Ishikawa (cell line): ENCODE measurements at regions not wholly inside any gene's neighbourhood (a gene's known extent, or its start where the extent isn't known, plus 50 kb on each side); places are given as distances from the start of the nearest gene placed in this dataset.

Experiments used
- CEBPB ChIP-seq: IDR thresholded peaks from 2 replicates; pipeline ENCODE4 v1.6.1; 2012
- CREB1 ChIP-seq: IDR thresholded peaks from 2 replicates; pipeline ENCODE4 v1.6.1; 2012; ENCODE audit warnings: low read depth
- EGR1 ChIP-seq: IDR thresholded peaks from 2 replicates; pipeline ENCODE4 v1.6.1; 2012
- EP300 ChIP-seq: IDR thresholded peaks from 2 replicates; pipeline ENCODE4 v1.6.1; 2012; ENCODE audit warnings: borderline replicate concordance
- FOXM1 ChIP-seq: IDR thresholded peaks from 2 replicates; pipeline ENCODE4 v1.6.1; 2012; ENCODE audit warnings: low read depth, borderline replicate concordance
- MAX ChIP-seq: IDR thresholded peaks from 2 replicates; pipeline ENCODE4 v1.6.1; 2012
- NFIC ChIP-seq: IDR thresholded peaks from 2 replicates; pipeline ENCODE4 v1.6.1; 2012
- RAD21 ChIP-seq: IDR thresholded peaks from 2 replicates; pipeline ENCODE4 v1.6.1; 2012; ENCODE audit warnings: low read depth
- REST ChIP-seq: IDR thresholded peaks from 2 replicates; pipeline ENCODE4 v1.6.1; 2012; ENCODE audit warnings: low read depth, mild to moderate bottlenecking
- TAF1 ChIP-seq: IDR thresholded peaks from 2 replicates; pipeline ENCODE4 v1.6.1; 2012; ENCODE audit warnings: low read depth, mild to moderate bottlenecking
- TCF12 ChIP-seq: IDR thresholded peaks from 2 replicates; pipeline ENCODE4 v1.6.1; 2012; ENCODE audit warnings: low read depth
- TEAD4 ChIP-seq: IDR thresholded peaks from 2 replicates; pipeline ENCODE4 v1.6.1; 2012
- USF1 ChIP-seq: IDR thresholded peaks from 2 replicates; pipeline ENCODE4 v1.6.1; 2012
- YY1 ChIP-seq: IDR thresholded peaks from 2 replicates; pipeline ENCODE4 v1.6.1; 2012; ENCODE audit warnings: low read depth
- ZBTB7A ChIP-seq: IDR thresholded peaks from 2 replicates; pipeline ENCODE4 v1.6.1; 2012; ENCODE audit warnings: low read depth

GRCh38 chr4:184942444-184943425 is 75.6 kb upstream of the HELT start:
- TF ChIP-seq EGR1: no peak
- peak; percentile 76 for TF ChIP-seq REST

GRCh38 chr4:184949020-184949419 is 69.3 kb upstream of the HELT start:
- TF ChIP-seq FOXM1 (no peak), TAF1 (no peak), TEAD4 (no peak), REST (no peak), CREB1 (no peak), EGR1 (no peak), MAX (no peak), CEBPB (no peak), TCF12 (no peak), RAD21 (no peak), YY1 (no peak), ZBTB7A (no peak), USF1 (no peak), EP300 (no peak)

GRCh38 chr4:184950117-184950830 is 68.0 kb upstream of the HELT start:
- TF ChIP-seq RAD21 (no peak), REST (no peak), MAX (no peak), ZBTB7A (no peak), YY1 (no peak), TEAD4 (no peak), FOXM1 (no peak), NFIC (no peak), CEBPB (no peak)

- TF ChIP-seq TAF1: no peak
- no peak for TF ChIP-seq CEBPB
These were observed 67.4 kb upstream of the HELT start for GRCh38 chr4:184950926-184951325.

GRCh38 chr4:184951668-184952160 is 66.6 kb upstream of the HELT start:
- no peak for TF ChIP-seq YY1
- TF ChIP-seq TEAD4: no peak
- TF ChIP-seq EP300: no peak
- TF ChIP-seq EGR1: no peak
- no peak for TF ChIP-seq FOXM1
- no peak for TF ChIP-seq ZBTB7A
- no peak for TF ChIP-seq MAX
- no peak for TF ChIP-seq RAD21
- no peak for TF ChIP-seq USF1
- no peak for TF ChIP-seq NFIC
- TF ChIP-seq REST: no peak
- no peak for TF ChIP-seq CEBPB
- no peak for TF ChIP-seq TAF1
- TF ChIP-seq TCF12: no peak
